ENCODE measurements at regions not wholly inside any gene's neighbourhood (a gene's known extent, or its start where the extent isn't known, plus 50 kb on each side); places are given as distances from the start of the nearest gene placed in this dataset.
"Not testable (repeated sequence)": the region's sequence is repeated elsewhere in the genome, so short reads cannot be mapped to it uniquely, and the experiment has no call there.

GRCh38 chr10:109089779-109090178 is 833.5 kb downstream of the XPNPEP1 start:
- no peak for DNase-seq (ENCODE audit: low read depth in 2 of 2)

- DNase-seq (ENCODE audit: low read depth in 2 of 2) = no peak
Observed at GRCh38 chr10:109071539-109071938, 851.8 kb downstream of the XPNPEP1 start.

GRCh38 chr10:109070492-109070891 is 852.8 kb downstream of the XPNPEP1 start:
- no peak for DNase-seq (ENCODE audit: low read depth in 2 of 2)

DNA sequence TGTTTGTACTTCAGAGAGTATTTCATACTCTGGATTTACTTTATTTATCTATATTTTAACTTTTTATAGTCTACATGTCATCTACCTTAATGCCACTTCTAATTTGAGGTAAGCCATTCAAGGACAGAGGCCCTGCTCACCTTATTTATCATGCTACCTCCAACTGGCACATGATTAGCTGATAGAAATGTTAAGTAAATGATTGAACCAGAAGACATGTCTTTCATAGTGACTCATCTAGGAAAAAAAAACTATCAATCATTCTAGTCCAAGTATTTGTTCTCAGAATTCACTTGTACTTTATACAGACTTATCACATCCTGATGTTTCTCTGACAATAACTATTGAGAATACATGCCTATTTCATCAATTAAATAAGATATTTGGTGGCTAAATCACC is 856.3 kb downstream of the XPNPEP1 start:
- no peak for DNase-seq (ENCODE audit: low read depth in 2 of 2)

GRCh38 chr10:109065821-109066220 is 857.5 kb downstream of the XPNPEP1 start:
- no peak for DNase-seq (ENCODE audit: low read depth in 2 of 2)

DNA sequence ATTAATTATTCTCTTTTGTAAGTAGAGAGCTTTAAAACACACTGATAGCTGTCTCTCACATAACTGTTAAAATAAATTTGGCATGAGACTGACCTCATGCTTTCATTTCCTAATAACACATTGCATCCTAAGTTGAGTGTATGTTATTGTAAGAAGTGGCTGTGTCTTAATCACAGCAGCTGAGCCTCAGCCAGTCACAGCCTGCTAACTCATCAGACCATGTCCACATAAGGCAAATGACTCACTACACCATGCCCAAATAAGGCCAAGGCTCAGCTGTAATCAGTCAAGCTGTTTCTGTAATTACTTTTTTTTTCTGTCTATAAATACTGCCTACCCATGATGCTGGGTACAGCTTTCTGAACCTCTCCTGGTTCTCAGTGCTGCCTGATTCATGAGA is 860.9 kb downstream of the XPNPEP1 start:
- DNase-seq (ENCODE audit: low read depth in 2 of 2) = no peak

DNA sequence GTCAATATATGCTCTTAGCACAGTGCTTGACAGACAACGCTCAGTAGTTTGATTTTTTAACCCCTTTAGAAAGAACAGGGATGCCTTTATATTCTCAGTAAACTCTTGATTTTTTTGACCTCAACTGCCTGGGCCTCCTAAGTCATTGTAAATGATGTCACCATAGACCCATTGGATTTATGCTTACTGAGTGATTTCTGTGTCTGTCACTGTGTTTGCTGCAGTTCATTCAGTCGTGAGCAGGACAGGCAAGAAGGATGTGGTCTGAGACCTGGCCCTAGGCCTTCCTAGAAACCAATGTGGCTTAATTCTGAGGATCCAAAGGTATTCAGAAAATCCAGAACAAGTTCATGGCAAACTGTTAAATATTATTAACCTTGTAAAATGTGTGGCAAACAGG is 868.1 kb downstream of the XPNPEP1 start:
- DNase-seq (ENCODE audit: low read depth in 2 of 2) = no peak

GRCh38 chr10:109047856-109048255 is 875.5 kb downstream of the XPNPEP1 start:
- no peak for DNase-seq (ENCODE audit: low read depth in 2 of 2)

DNA sequence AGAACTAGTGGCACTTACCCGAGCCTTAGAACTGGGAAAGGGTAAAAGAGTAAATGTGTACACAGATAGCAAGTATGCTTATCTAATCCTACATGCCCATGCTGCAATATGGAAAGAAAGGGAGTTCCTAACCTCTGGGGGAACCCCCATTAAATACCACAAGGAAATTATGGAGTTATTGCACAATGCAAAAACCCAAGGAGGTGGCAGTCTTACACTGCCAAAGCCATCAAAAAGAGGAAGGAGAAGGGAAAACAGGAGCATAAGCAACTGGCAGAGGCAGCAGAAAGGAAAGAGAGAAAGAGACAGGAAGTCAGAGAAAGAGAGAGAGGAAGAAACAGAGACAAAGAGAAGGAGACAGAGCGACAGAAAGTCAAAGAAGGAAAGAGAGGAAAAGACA is 876.9 kb downstream of the XPNPEP1 start:
- DNase-seq (ENCODE audit: low read depth in 2 of 2) = not testable (repeated sequence)

DNA sequence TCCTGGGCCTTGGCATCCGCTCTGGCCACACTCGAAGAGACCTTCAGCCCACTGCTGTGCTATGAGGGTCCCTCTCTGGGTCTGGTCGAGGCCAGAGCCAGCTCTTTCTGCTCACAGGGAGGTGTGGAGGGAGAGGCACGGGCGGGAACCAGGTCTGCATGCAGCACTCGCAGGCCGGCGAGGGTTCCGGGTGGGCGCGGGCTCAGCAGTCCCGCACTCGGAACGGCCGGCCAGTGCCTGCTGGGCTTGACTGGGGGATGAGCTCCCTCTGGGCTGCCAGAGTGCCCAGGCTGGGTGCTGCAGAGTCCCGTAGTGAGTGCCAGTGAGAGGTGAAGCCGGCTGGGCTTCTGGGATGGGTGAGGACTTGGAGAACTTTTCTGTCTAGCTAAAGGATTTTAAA is 882.7 kb downstream of the XPNPEP1 start:
- no peak for DNase-seq (ENCODE audit: low read depth in 2 of 2)

DNA sequence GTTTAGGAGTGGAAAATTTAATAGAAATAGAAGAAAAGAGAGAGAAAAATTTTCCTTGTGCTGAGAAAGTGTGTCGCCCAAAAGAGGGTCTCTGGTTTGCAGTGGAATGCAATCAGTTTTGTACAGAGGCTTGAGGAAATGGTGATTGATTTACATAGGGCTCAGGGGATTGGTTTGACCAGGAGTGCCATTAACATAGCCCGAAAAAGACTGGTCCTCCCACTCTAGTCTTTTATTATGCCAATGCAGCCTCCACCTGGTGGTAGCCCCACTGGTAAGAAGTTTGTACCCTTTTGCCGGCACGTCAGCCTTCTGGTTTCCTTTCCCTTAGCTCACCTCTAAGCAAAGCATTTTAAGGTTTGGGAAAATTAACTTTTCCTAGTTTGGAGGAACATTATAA is 885.3 kb downstream of the XPNPEP1 start:
- no peak for DNase-seq (ENCODE audit: low read depth in 2 of 2)

DNA sequence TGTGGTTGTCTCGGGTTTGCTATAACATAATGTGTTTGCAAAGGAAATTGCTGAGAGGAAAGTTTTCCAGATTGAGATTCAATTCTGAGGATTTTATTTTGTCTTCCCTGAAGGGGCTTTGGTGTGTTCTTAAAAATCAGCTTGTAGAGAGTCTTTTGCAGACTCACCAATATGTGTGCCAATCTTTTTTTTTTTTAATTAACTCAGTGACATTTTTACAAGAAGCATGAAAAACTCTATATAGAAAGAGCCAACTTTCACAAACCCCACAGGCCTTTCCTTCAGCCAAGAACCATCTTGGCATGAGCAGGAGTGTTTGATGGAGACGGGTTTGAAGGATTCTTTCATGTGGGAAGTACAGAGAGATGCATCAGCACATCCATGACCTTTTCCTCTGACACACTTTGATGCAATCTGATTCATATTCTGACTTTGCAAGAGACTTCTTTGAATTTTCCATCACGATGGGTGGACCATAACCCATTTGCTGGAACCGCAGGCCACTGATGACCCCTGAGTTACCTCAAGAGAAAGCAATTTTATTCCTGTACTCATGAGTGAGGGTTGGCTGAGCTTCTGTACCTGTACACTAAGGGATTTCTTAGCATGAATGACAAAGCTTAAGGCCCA is 892.6 kb downstream of the XPNPEP1 start:
- no peak for DNase-seq (ENCODE audit: low read depth in 2 of 2)

- DNase-seq (ENCODE audit: low read depth in 2 of 2) = no peak
Observed at GRCh38 chr10:109029870-109030269, 893.4 kb downstream of the XPNPEP1 start.

DNA sequence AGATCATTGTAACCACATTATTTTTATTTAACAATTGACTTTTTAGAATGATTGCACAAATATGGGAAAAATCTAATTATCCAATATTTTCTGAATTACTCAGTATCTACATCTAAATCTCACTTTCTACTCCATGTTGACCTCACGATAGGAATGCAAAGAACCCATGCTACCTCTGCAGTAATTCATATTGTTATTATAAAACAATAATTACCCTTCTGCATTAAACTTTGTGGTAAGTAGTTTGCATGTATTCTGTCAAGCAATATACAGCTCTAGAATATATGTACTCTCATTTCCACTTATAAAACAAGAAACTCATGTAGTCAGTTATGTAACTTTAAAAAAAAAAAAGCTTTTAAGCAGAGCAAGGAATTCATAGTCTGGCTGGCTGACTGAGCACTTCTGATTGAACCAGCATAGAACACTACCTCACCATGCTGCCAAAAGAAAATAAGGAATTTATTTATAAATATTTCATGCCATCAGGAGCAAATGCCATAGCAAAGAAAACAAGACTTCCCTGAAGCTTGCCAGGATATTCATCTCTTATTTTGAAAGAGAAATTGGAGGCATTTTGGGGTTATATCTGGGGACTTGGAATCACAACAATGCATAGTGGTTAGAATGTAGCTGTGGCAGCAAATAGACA is 895.7 kb downstream of the XPNPEP1 start:
- no peak for DNase-seq (ENCODE audit: low read depth in 2 of 2)

- DNase-seq (ENCODE audit: low read depth in 2 of 2) = no peak
Observed at GRCh38 chr10:109025172-109025571, 898.1 kb downstream of the XPNPEP1 start.

DNA sequence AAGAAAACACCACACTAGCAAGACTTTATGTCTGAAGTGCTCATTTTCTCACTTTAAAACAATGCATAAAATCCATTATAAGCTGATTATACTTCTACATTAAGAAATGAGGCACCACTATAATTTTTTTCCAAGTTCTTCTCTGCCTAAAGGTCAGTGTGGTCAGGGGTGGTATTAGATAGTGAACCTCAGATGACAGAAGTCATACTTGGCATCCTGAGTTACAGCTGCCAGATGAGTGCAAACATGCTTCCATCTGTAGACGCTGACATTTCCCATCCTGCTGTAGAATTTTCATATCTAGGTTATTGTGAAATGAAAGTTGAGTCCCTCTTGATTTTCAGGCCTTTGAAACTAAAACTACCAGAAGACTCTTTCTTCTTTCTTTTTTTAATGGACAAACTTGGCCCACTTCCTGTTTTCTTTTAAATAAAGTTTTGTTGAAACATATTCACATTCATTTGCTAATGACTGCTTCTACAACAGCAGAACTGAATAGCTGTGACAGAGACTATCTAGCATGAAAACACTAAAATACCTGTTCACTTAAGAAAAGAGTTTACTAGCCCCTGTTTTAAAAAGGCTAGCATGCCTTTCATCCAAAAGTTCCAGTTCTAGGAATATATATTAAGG is 900.8 kb downstream of the XPNPEP1 start:
- no peak for DNase-seq (ENCODE audit: low read depth in 2 of 2)

DNA sequence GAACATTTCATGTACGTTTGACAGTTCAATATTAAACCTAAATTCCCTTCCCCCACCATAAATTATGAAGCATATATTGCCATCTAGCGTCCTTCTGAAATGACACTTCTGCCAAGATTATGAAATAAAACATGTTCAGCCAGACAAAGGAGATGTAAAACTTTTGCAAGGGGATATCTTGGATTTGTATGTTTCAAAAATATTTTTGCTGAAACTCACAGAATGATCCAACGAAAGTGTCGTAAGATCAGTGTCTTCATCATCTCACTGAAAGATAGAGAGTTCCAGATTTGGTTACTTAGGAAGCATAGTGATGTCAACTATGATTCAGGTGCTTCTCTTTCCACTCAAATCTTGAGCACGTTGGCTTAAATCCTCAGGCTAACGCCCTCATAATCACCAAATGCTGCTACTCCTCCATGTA is 904.3 kb downstream of the XPNPEP1 start:
- DNase-seq (ENCODE audit: low read depth in 2 of 2) = no peak

- no peak for DNase-seq (ENCODE audit: low read depth in 2 of 2)
Observed at GRCh38 chr10:109007514-109007913, 915.8 kb downstream of the XPNPEP1 start.

DNA sequence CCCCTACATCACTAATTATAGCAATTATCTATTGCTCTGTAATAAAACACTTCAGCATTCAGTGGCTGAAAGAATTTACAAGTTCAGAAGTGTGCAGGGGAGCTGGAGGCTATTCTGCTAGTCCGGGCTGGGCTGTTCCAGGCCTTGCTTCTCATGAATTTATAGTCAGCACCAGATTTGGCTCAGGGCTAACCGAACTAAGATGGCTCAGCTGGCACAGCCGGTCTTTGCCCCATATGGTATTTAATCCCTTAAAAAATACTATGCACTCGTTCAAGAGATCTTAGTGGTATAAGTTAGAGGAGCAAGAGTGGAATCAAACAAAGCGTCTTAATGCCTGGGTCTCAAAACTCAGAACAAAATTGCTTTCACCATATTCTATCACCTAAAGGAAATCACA is 932.9 kb downstream of the XPNPEP1 start:
- no peak for DNase-seq (ENCODE audit: low read depth in 2 of 2)

- no peak for DNase-seq (ENCODE audit: low read depth in 2 of 2)
Observed at GRCh38 chr10:108989976-108990375, 933.3 kb downstream of the XPNPEP1 start.

- DNase-seq (ENCODE audit: low read depth in 2 of 2) = no peak
Observed at GRCh38 chr10:108982159-108982558, 941.2 kb downstream of the XPNPEP1 start.

- DNase-seq (ENCODE audit: low read depth in 2 of 2) = no peak
Observed at GRCh38 chr10:108980869-108981268, 942.4 kb downstream of the XPNPEP1 start.

DNA sequence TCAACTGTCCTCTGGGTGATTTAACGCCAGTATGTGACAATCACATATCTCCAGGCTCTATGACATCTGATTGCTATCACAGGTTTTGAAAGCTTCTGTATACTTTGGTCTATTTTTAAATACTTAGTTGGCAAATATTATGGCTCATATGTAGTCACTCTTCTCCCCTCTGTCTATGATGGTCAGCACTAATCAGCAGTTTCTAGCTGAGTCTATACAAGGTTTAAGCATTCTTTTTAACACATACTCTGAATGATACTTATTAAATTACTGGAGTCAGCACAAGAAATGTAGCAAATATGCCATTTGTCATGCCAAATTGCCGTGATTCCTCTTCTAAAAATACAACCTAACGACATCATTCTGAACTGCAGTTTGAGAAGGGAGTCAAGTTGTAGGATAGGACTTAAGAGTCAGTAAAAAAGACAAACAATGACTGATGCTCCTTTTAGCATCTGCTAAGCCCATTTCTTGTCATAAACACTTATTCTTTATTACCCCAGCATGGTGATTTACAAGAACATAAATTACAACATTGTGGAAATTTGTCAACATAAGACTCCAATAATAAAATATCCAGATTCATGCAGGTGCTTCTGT is 947.8 kb downstream of the XPNPEP1 start:
- no peak for DNase-seq (ENCODE audit: low read depth in 2 of 2)
